K562 (cell line): ENCODE measurements at regions not wholly inside any gene's neighbourhood (a gene's known extent, or its start where the extent isn't known, plus 50 kb on each side); places are given as distances from the start of the nearest gene placed in this dataset.

Experiments
- ATAC-seq: fragments of 200-7000 bp; cut with Tn5 transposase; 3 replicates; pipeline ENCODE4 v1.9.1; 2020; ENCODE audit warnings: moderate library complexity
- BruUV-seq: library from RNA; stranded (reverse); fragments of 400-500 nt; replicated peaks from 2 replicates; lab custom pipeline; 2021; lab: Mats Ljungman, UMichigan
- CTCF ChIA-PET: fragments of 300-600 bp; formaldehyde crosslinking; extraction: SDS; loops from one replicate; lab custom pipeline; 2021; ENCODE audit warnings: low intra/inter-chr PET ratio; lab: Yijun Ruan, JAX
- POLR2A ChIA-PET: fragments of 300-600, 350-650 bp; sonication (Branson Sonifier 250); formaldehyde crosslinking; extraction: SDS; loops from one replicate; lab custom pipeline; 2021; ENCODE audit warnings: antibody characterized with exemption, inconsistent platforms; lab: Yijun Ruan, JAX
- DNase-seq, 4 experiments: peaks; one replicate each; pipeline versions ENCODE4 v3.0.0 to v3.0.0-alpha.2; 2011 to 2018; ENCODE audit warnings: low spot score in 3 of 4, mixed read lengths in 3 of 4; ENCODE audit errors: extremely low read depth in 1 of 4
- FAIRE-seq: peaks from 2 replicates; lab custom pipeline; 2011; peaks lifted over from hg19 to GRCh38; lab: Jason Lieb, UNC
- H2AFZ ChIP-seq: 2 replicates; pipeline ENCODE4 v1.6.0; 2011; ENCODE audit warnings: low read depth, low read length, control low read depth, inconsistent platforms
- H3K27ac ChIP-seq: fragments of 200-600 bp; 3 replicates; pipeline ENCODE4 v1.8.0; 2011; ENCODE audit warnings: low read depth, mild to moderate bottlenecking, control low read depth, inconsistent platforms, low read length, moderate library complexity, mixed read lengths; ENCODE audit errors: extremely low read depth
- H3K27me3 ChIP-seq, 2 experiments: fragments of 300-600 bp in 1 of 2; 2 replicates in 1 of 2; 3 replicates in 1 of 2; pipeline versions ENCODE4 v1.6.0 to v1.8.0; 2011; ENCODE audit warnings: inconsistent platforms in 2 of 2, low read length in 2 of 2, mild to moderate bottlenecking in 1 of 2, mixed read lengths in 1 of 2, moderate library complexity in 1 of 2; ENCODE audit not compliant: control insufficient read depth in 2 of 2, insufficient read depth in 2 of 2
- H3K36me3 ChIP-seq: fragments of 300-600 bp; 3 replicates; pipeline ENCODE4 v1.8.0; 2011; ENCODE audit warnings: mild to moderate bottlenecking, low read length, inconsistent platforms; ENCODE audit not compliant: control insufficient read depth, insufficient read depth
- H3K4me1 ChIP-seq, 2 experiments: fragments of 200-600 bp in 1 of 2; replicated peaks in 1 of 2; 2 replicates in 1 of 2; 3 replicates in 1 of 2; pipeline versions ENCODE4 v1.5.1 to v1.8.0; 2011; ENCODE audit warnings: inconsistent platforms in 2 of 2, low read length in 2 of 2, mild to moderate bottlenecking in 1 of 2, mixed read lengths in 1 of 2, moderate library complexity in 1 of 2; ENCODE audit not compliant: control insufficient read depth in 2 of 2, insufficient read depth in 2 of 2
- H3K4me2 ChIP-seq: 2 replicates; pipeline ENCODE4 v1.6.1; 2011; ENCODE audit warnings: low read length, control low read depth, inconsistent platforms, mixed read lengths; ENCODE audit not compliant: insufficient read depth
- H3K4me3 ChIP-seq: fragments of 200-600 bp; sonication (generic), shearing (Covaris generic); 2 replicates; pipeline ENCODE4 v1.5.1; 2016; ENCODE audit warnings: control low read depth, inconsistent platforms
- H3K79me2 ChIP-seq: fragments of 200-600 bp; 3 replicates; pipeline ENCODE4 v1.8.0; 2011; ENCODE audit warnings: low read length, inconsistent platforms; ENCODE audit not compliant: control insufficient read depth, insufficient read depth
- H3K9ac ChIP-seq, 2 experiments: 2 replicates each; pipeline versions ENCODE4 v1.6.0 to v1.6.1; 2011; ENCODE audit warnings: low read depth in 2 of 2, low read length in 2 of 2, control low read depth in 1 of 2, inconsistent platforms in 1 of 2, mild to moderate bottlenecking in 1 of 2, mixed read lengths in 1 of 2; ENCODE audit not compliant: insufficient read depth in 1 of 2
- H3K9me1 ChIP-seq: one replicate; pipeline ENCODE4 v1.6.0; 2011; ENCODE audit warnings: inconsistent platforms, mild to moderate bottlenecking, low read length, moderate library complexity; ENCODE audit not compliant: control insufficient read depth, insufficient read depth
- H3K9me3 ChIP-seq: replicated peaks from 2 replicates; pipeline ENCODE4 v1.5.1; 2011; ENCODE audit warnings: low read depth, low read length, inconsistent platforms; ENCODE audit not compliant: control insufficient read depth, insufficient read depth
- H4K20me1 ChIP-seq: replicated peaks from 2 replicates; pipeline ENCODE4 v1.6.1; 2011; ENCODE audit warnings: low read length, inconsistent platforms, mixed read lengths; ENCODE audit not compliant: control insufficient read depth, insufficient read depth
- C11orf30 ChIP-seq: fragments of 450-650 bp; IDR thresholded peaks from 2 replicates; pipeline ENCODE4 v1.6.1; 2016; ENCODE audit warnings: low read depth, mild to moderate bottlenecking
- DACH1 ChIP-seq: fragments of 450-650 bp; IDR thresholded peaks from 2 replicates; pipeline ENCODE4 v1.6.1; 2018; ENCODE audit not compliant: partially characterized antibody
- DNMT1 ChIP-seq: fragments of 450-650 bp; IDR thresholded peaks from 2 replicates; pipeline ENCODE4 v1.6.1; 2016; ENCODE audit warnings: antibody characterized with exemption, mild to moderate bottlenecking
- MCM3 ChIP-seq: fragments of 450-650 bp; IDR thresholded peaks from 2 replicates; pipeline ENCODE4 v1.6.1; 2016
- PTBP1 ChIP-seq: fragments of 200-400 bp; formaldehyde crosslinking; IDR thresholded peaks from 2 replicates; pipeline ENCODE4 v1.6.1; 2017; ENCODE audit warnings: low read depth, low read length
- RBM17 ChIP-seq: fragments of 200-400 bp; formaldehyde crosslinking; IDR thresholded peaks from 2 replicates; pipeline ENCODE4 v1.6.1; 2017; ENCODE audit warnings: low read depth, mild to moderate bottlenecking, low read length, borderline replicate concordance
- XRCC5 ChIP-seq: fragments of 200-400 bp; formaldehyde crosslinking; IDR thresholded peaks from 2 replicates; pipeline ENCODE4 v1.6.1; 2017; ENCODE audit warnings: low read depth, mild to moderate bottlenecking, low read length
- ZFPM2 ChIP-seq: fragments of 250-450 bp; sonication (Bioruptor Pico); IDR thresholded peaks from 2 replicates; pipeline ENCODE4 v1.5.1; 2022; ENCODE audit warnings: mild to moderate bottlenecking
- ZNF134 ChIP-seq: fragments of 250-450 bp; sonication (Bioruptor Pico); conservative IDR thresholded peaks from 2 replicates; pipeline ENCODE4 v1.4.0; 2020
- ZNF146 ChIP-seq: IDR thresholded peaks from one replicate; pipeline ENCODE4 v1.6.1; 2018; ENCODE audit warnings: missing compliant biosample characterization; ENCODE audit not compliant: unreplicated experiment
- ZNF316 ChIP-seq: fragments of 450-650 bp; IDR thresholded peaks from 2 replicates; pipeline ENCODE4 v1.6.1; 2016
- ZNF551 ChIP-seq: fragments of 250-450 bp; sonication (Bioruptor Pico); IDR thresholded peaks from 2 replicates; pipeline ENCODE4 v1.5.0; 2021; ENCODE audit warnings: mild to moderate bottlenecking, moderate library complexity
- WGBS: fragments of 100-300 bp; shearing (Covaris generic); methylation state at CpG from one replicate; pipeline ENCODE4 v1.1.6; 2016; ENCODE audit warnings: low coverage, mixed read lengths; ENCODE audit not compliant: insufficient coverage; ENCODE audit errors: missing lambda C conversion rate; 5-methylcytosine and 5-hydroxymethylcytosine counted together
- in situ Hi-C: fragments of 300-500 bp; cut with MboI; formaldehyde crosslinking; loops from 4 replicates; pipeline ENCODE4 v1.15.0; 2018; ENCODE audit warnings: inconsistent platforms, mixed read lengths
- intact Hi-C: fragments of 100-400 bp; cut with micrococcal nuclease; formaldehyde crosslinking; loops from 2 replicates; pipeline ENCODE4 v1.14.2; 2022
- TF ChIP-seq, protein P1 (sequence below), 2 experiments: fragments of 250-450 bp in 1 of 2; fragments of 450-650 bp in 1 of 2; sonication (Bioruptor Pico) in 1 of 2; IDR thresholded peaks; 2 replicates each; pipeline versions ENCODE4 v1.6.1 to v1.8.0; 2016 to 2021; ENCODE audit warnings: mild to moderate bottlenecking in 2 of 2, moderate library complexity in 2 of 2, missing compliant biosample characterization in 1 of 2, missing genetic modification characterization in 1 of 2
- TF ChIP-seq, protein P2 (sequence below): fragments of 250-450 bp; sonication (Bioruptor Pico); IDR thresholded peaks from 2 replicates; pipeline ENCODE4 v1.5.0; 2020; ENCODE audit warnings: mild to moderate bottlenecking, borderline replicate concordance
- TF ChIP-seq, protein P3 (sequence below): sonication (generic); formaldehyde crosslinking; IDR thresholded peaks from 2 replicates; pipeline ENCODE4 v1.8.1; 2023; ENCODE audit warnings: mild to moderate bottlenecking, missing genetic modification reagents, moderate library complexity

DNA sequence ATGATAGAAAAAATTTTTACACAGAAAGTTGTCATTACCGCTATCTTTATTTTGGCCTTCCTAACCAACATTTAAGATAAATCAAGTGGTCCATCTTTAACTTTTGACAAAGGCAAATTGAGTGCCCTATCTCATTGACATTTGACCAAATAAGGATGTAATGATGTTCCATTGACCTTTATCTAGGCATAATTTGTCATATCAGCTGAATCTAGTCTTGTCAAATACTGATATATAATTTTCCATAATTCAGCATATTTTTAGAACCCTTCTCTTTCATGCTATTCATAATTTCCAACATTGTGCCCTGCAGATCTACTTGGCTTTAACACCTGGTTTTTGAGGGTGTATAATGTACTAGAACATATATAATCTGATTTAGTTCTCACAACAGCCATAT is 63.8 kb downstream of the XCL1 start:
- H3K4me3 ChIP-seq, result no peak overlapping the region
- H4K20me1 ChIP-seq, result no peaks in the 10 kb centered on the region
- no peak for DNase-seq
- ATAC-seq, result no peak
- 0% methylated on average over 1 of the region's 1 CpG for WGBS
- no TSS peak for BruUV-seq
- no peak overlapping the region for H2AFZ ChIP-seq
- H3K9me3 ChIP-seq, result no peaks in the 10 kb centered on the region
- POLR2A ChIA-PET, result no interaction called here
- CTCF ChIA-PET, result no interaction called here
- H3K27ac ChIP-seq, result no peak overlapping the region
- no peaks in the 10 kb centered on the region for H3K36me3 ChIP-seq
- intact Hi-C loops, result no loop called here
- H3K4me2 ChIP-seq, result no peak overlapping the region
- no peaks in the 10 kb centered on the region for H3K9me1 ChIP-seq
- TF ChIP-seq XRCC5, result no peak
- peak; percentile 32; the same call in 1 of the 2 replicates for TF ChIP-seq C11orf30
- peak; percentile 71 for TF ChIP-seq ZNF316
- in situ Hi-C loops, result no loop called here
- no peak for FAIRE-seq
- no peaks in the 10 kb centered on the region for H3K79me2 ChIP-seq
- no peak overlapping the region for H3K9ac ChIP-seq
- 0 out of 5 replicates have a peak, but pooled peaks cover 0 to 4% of the 10 kb centered on the region in 2 experiments for H3K4me1 ChIP-seq
- H3K27me3 ChIP-seq, result no peaks in the 10 kb centered on the region

DNA sequence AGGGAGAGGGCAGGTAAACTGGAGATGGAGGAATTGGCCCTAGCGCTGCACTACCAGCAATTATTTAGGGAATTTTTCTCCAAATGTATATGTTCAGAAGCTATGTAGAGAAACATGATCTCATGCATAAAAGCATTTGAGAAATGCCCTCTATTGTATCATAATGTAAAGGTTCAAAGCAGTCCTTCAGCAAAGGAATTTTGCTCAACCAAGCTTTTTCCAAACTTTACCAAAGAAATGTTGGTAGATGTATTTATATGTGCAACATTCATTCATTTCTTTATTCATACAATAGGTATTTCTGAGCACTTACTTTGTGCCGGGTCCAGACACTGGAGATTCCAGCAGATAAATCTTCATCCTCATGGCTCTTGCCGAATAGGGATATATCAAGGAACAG is 64.4 kb downstream of the XCL1 start:
- DNase-seq, result no peak
- Histone ChIP-seq H4K20me1 (no peaks in the 10 kb centered on the region), H3K4me3 (no peak overlapping the region), H3K36me3 (no peaks in the 10 kb centered on the region), H3K27me3 (no peaks in the 10 kb centered on the region), H2AFZ (no peak overlapping the region), H3K9ac (no peak overlapping the region), H3K4me2 (no peak overlapping the region), H3K79me2 (no peaks in the 10 kb centered on the region), H3K9me1 (no peaks in the 10 kb centered on the region), H3K27ac (no peak overlapping the region), H3K4me1 (0 out of 5 replicates have a peak, but pooled peaks cover 0 to 4% of the 10 kb centered on the region in 2 experiments), H3K9me3 (no peaks in the 10 kb centered on the region)
- no peak for FAIRE-seq
- WGBS, result 0% methylated on average over 3 of the region's 3 CpGs
- BruUV-seq, result no TSS peak
- no peak for ATAC-seq
- ChIA-PET POLR2A (no interaction called here), CTCF (no interaction called here)
- in situ Hi-C loops (no loop called here), intact Hi-C loops (no loop called here)
- TF ChIP-seq RBM17 (no peak), ZNF146 (CRISPR knock-in tag) (no peak), ZFPM2 (CRISPR knock-in tag) (no peak), DNMT1 (no peak), XRCC5 (no peak), ZNF551 (CRISPR knock-in tag) (no peak), MCM3 (no peak), PTBP1 (no peak), DACH1 (no peak), ZNF134 (CRISPR knock-in tag) (no peak)
- TF ChIP-seq, protein P1, sequence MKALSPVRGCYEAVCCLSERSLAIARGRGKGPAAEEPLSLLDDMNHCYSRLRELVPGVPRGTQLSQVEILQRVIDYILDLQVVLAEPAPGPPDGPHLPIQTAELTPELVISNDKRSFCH (CRISPR knock-in tag; IDR thresholded peaks at IDR 0.05), result no peak
- TF ChIP-seq, protein P1 (tag; IDR thresholded peaks at IDR 0.05), result no peak
- TF ChIP-seq, protein P2, sequence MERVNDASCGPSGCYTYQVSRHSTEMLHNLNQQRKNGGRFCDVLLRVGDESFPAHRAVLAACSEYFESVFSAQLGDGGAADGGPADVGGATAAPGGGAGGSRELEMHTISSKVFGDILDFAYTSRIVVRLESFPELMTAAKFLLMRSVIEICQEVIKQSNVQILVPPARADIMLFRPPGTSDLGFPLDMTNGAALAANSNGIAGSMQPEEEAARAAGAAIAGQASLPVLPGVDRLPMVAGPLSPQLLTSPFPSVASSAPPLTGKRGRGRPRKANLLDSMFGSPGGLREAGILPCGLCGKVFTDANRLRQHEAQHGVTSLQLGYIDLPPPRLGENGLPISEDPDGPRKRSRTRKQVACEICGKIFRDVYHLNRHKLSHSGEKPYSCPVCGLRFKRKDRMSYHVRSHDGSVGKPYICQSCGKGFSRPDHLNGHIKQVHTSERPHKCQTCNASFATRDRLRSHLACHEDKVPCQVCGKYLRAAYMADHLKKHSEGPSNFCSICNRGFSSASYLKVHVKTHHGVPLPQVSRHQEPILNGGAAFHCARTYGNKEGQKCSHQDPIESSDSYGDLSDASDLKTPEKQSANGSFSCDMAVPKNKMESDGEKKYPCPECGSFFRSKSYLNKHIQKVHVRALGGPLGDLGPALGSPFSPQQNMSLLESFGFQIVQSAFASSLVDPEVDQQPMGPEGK (CRISPR knock-in tag), result no peak
- TF ChIP-seq, protein P3, sequence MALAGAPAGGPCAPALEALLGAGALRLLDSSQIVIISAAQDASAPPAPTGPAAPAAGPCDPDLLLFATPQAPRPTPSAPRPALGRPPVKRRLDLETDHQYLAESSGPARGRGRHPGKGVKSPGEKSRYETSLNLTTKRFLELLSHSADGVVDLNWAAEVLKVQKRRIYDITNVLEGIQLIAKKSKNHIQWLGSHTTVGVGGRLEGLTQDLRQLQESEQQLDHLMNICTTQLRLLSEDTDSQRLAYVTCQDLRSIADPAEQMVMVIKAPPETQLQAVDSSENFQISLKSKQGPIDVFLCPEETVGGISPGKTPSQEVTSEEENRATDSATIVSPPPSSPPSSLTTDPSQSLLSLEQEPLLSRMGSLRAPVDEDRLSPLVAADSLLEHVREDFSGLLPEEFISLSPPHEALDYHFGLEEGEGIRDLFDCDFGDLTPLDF (CRISPR knock-in tag), result no peak
